HG02678 (cell line): ENCODE measurements at regions not wholly inside any gene's neighbourhood (a gene's known extent, or its start where the extent isn't known, plus 50 kb on each side); places are given as distances from the start of the nearest gene placed in this dataset.
"Not testable (repeated sequence)": the region's sequence is repeated elsewhere in the genome, so short reads cannot be mapped to it uniquely, and the experiment has no call there.

ENCODE experiments used
- ATAC-seq: cut with Tn5 transposase; IDR thresholded peaks from one replicate; pipeline ENCODE4 v1.9.1; 2021; ENCODE audit warnings: mild to moderate bottlenecking, moderate library complexity; ENCODE audit not compliant: unreplicated experiment

DNA sequence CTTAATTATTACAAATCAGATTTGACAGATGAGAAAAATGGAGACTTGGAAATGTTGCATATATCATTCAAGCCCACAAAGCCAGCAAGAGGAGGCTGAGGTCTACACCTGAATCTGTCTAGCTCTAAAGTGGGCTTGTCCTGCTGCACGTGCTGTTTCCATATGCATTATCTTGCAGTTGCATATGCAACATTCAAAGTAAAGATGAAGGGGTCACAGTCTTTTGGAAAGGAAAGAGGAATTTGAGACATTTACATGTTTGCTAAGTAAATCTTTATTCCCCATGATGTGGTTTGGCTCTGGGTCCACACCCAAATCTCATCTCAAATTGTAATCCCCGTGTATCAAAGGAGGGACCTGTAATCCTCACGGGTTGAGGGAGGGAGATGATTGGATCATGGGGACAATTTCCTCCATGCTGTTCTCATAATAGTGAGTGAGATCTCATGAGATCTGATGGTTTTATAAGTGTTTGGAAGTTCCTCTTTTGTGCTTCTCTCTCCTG is 98.3 kb downstream of the BACH1 start:
- ATAC-seq: no peak

- no peak for ATAC-seq
These were observed 104.6 kb downstream of the BACH1 start for GRCh38 chr21:29403301-29403700.

GRCh38 chr21:29403922-29404538 is 105.3 kb downstream of the BACH1 start:
- ATAC-seq: no peak

GRCh38 chr21:29405503-29406122 is 106.9 kb downstream of the BACH1 start:
- no peak for ATAC-seq

DNA sequence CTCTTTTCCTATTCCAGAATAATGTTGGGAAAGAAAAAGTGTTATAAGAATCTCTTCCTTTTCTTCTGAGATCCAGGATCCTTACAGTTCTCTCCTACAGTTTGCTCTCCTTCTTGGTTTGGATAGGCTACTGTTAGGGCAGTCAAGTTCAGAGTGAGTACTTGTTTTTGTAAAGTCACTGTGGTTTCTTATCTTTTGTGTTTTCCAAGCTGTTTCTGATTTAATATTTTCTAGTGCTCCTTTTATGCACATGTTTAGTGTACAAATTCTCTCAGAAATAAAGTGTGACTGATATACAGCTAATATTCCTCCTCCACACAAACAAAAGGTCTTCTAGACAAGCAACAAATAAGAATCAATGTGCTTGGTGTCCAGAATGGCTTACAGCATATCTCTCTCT is 107.7 kb downstream of the BACH1 start:
- no peak for ATAC-seq

GRCh38 chr21:29407571-29407970 is 108.8 kb downstream of the BACH1 start:
- no peak for ATAC-seq

DNA sequence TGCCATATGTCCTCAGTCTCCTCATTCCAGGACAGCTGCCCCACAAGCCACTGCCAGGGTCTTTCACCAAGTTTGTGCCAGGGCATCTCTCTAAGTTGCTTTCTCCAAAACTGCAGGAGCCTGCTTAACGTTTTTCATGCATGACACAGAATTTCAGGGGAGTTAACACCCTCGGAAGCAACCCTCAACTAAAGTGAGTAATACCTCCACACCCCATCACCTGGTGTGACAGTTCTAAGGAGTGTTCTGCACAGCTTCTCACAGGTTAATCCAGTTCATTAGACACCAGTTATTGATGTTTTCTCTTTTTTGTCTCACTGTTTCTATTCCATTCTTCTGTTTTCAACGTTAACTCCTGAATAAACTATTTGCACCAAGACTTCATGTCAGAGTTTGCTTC is 115.0 kb downstream of the BACH1 start:
- ATAC-seq: no peak

DNA sequence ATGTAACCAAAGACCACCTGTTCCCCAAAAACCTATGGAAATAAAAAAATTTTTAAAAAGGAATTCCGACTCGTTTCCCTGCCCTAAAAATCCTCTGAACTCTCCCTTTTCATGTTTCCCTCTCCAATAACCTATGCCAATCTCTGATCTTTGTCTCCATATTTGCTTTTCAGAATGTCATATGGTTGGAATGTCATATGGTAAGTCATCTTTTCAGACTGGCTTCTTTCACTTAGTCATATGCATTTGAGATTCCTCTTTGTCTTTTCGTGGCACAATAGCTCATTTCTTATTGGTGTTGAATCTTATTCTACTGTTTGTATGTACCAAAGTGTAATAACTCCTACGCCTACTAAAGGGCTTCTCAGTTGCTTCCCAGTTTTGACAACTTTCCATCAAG is 117.5 kb downstream of the BACH1 start:
- ATAC-seq: no peak

- ATAC-seq: no peak
These were observed 120.1 kb downstream of the BACH1 start for GRCh38 chr21:29418813-29419212.

DNA sequence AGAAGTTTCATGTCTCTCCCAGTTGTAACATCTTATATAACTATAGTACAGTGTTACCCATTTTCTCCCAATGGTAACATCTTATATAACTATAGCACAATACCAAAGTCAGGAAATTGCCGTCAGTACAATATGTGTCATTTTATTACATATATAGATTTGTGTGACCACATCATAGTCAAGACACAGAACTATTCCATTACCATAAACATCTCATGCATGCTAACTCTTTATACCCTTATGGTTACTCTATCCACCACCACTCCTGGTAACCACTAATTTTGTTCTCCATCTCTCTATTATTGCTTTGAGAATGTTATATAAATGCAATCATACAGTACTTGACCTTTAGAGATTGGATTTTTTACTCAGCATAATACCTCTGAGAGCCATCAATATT is 120.7 kb downstream of the BACH1 start:
- ATAC-seq: no peak

- ATAC-seq: no peak
These were observed 124.6 kb downstream of the BACH1 start for GRCh38 chr21:29423099-29423870.

DNA sequence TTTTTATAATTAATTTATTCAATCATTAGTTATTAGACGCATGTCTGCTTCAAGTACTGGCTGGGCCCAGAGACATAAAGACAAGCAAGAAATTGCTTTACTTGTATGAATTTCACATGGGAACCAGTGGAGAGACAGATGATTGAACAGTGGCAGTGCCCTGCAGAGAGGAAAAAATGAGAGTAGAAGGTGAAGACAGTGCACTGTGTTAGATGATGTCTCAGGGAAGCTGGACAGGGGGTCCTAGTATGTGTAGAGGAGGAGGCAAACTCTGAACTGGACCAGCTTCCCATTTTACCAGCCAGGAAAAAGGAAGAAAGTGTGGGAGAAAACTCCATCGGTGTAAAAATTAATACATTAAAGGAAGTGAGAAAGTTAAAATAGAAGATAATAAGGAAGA is 126.0 kb downstream of the BACH1 start:
- ATAC-seq: no peak

GRCh38 chr21:29429218-29429617 is 130.5 kb downstream of the BACH1 start:
- ATAC-seq: no peak

- no peak for ATAC-seq
These were observed 131.3 kb downstream of the BACH1 start for GRCh38 chr21:29430030-29430429.

DNA sequence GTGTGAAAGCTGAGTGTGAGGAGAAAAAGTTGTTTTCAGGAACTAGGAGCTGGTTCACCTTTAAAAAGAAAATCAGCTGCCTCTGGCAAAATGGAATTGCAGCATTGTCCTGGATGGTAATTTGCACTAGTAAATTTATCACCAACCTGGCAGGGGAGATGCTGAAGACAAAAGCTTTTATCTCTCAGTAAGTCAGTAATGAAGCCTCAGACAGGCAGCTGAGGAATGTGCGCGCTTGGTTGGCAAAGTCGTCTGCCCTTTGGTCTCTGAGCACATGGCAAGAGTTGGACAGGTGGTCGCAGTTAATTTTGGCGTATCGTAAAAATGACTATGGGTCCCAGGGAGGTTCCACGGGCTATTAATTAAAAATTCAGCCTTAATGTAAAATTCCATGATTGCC is 131.9 kb downstream of the BACH1 start:
- ATAC-seq: no peak

DNA sequence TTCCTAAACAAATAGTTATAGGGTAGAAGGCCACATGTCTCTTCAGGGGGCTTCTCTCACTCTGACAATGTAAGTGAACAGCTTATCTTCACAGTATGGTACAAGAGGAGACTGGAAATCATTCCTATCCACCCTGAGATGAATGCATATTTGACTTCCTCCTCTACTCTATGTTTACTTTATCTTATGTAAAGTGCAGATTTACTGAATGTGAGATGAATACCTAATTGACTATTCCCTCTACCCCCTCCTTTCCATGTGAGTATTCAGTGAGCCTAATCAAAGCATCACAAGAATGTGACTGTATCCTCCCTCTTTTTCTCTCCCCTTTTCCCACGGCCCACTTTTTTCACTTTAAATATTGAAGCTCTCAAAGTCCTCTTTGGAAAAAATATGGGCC is 132.5 kb downstream of the BACH1 start:
- no peak for ATAC-seq

DNA sequence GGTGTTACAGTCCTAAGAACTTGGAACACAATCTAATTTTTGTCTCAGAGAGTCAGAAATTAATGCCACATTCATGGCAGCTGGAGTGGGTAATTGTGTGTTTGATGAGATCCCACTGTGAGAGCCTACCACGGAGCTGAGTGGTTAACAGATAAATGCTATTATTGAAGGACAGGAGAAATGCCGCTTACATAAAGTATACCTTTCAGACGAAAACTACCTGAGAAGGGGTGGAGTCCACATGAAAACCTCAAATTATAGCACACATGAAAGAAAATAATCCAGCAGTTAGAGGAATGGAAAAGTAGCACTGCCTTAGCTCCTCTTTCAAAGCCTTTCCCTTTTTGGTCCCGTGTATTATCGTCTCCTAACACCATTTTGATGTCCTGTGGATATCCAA is 133.0 kb downstream of the BACH1 start:
- no peak for ATAC-seq

- no peak for ATAC-seq
These were observed 134.8 kb downstream of the BACH1 start for GRCh38 chr21:29433366-29434059.

- ATAC-seq: no peak
These were observed 135.4 kb downstream of the BACH1 start for GRCh38 chr21:29434081-29434480.

- ATAC-seq: not testable (repeated sequence)
These were observed 136.3 kb downstream of the BACH1 start for GRCh38 chr21:29434982-29435381.

DNA sequence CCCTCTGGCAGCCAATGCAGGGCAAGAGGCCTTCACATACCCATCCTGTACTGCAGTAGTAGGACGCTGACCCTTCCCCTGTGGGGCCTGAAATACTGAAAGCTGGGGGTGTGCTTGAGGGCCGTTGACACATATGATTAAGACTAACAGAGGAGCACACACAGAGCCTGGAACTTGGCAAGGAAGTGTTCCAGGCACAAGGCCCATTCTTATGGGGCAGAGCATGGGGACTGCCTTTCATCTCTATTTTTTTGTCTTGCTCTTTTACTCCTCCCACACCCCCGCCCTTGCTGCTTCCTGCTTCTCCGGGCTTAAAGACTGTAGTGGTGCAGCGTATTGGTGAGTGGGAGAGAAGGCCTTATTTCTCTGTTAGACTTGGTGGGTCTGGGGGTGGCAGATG is 137.4 kb downstream of the BACH1 start:
- no peak for ATAC-seq
